ENCODE measurements at regions not wholly inside any gene's neighbourhood (a gene's known extent, or its start where the extent isn't known, plus 50 kb on each side); places are given as distances from the start of the nearest gene placed in this dataset.

DNA sequence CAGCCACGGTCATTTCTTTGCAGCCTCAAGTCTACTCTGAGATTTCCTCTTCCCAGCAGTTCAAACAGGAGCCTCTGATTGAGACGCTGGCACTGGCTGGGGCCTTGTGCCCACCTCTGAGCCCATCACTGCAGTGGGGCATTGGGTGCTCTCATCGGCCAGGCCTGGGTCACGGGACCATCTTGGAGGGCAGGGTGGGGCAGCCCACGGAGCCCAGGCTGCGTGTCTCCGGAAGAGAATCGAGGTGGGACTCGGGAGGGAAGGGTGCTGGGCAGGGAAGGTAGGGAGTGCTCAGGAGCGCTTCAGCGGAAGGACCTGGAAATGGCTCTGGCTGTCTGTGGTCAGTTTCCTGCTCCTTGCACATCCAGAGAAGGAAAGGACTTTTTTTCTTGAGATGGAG is 82.4 kb downstream of the RTP5 start:
- Histone ChIP-seq H3K9me3 (no peaks in the 10 kb centered on the region), H3K27ac (no peak overlapping the region), H3K4me3 (no peak overlapping the region), H3K27me3 (no peaks in the 10 kb centered on the region), H3K36me3 (no peaks in the 10 kb centered on the region), H3K4me1 (peaks cover 0 to 15% (median 4%) of the 10 kb centered on the region in 4 donors)
- TF ChIP-seq, protein P1, sequence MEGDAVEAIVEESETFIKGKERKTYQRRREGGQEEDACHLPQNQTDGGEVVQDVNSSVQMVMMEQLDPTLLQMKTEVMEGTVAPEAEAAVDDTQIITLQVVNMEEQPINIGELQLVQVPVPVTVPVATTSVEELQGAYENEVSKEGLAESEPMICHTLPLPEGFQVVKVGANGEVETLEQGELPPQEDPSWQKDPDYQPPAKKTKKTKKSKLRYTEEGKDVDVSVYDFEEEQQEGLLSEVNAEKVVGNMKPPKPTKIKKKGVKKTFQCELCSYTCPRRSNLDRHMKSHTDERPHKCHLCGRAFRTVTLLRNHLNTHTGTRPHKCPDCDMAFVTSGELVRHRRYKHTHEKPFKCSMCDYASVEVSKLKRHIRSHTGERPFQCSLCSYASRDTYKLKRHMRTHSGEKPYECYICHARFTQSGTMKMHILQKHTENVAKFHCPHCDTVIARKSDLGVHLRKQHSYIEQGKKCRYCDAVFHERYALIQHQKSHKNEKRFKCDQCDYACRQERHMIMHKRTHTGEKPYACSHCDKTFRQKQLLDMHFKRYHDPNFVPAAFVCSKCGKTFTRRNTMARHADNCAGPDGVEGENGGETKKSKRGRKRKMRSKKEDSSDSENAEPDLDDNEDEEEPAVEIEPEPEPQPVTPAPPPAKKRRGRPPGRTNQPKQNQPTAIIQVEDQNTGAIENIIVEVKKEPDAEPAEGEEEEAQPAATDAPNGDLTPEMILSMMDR (IDR thresholded peaks at IDR 0.05), result no peak
- TF ChIP-seq EP300 (IDR thresholded peaks at IDR 0.05), result no peak
- no peak for TF ChIP-seq POLR2A (IDR thresholded peaks at IDR 0.05)
- no peak for DNase-seq (ENCODE audit: low spot score in 2 of 2)
- WGBS, 2 donors, result 75 to 80% methylated on average over 9 to 11 of the region's 11 CpGs

DNA sequence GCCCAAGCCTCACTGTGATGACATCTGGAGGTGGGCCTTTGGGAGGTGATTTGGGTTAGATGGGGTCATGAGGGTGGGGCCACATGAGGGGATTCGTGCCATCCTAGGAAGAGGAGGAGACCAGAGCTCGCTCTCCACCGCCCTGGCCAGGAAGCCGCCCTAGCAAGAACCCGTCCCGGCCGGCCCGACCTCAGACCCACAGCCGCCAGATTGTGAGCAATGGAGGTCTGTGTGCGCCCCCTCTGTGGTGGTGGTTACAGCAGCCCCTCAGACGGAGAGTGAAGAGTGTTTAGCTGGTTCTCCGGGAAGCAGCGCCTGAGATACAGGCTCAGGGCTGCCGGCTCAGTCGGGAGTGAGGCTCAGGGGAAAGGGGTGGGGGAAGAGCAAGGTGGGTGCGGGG is 83.3 kb downstream of the RTP5 start:
- peaks cover 0 to 15% (median 4%) of the 10 kb centered on the region in 4 donors for H3K4me1 ChIP-seq
- H3K9me3 ChIP-seq, result no peaks in the 10 kb centered on the region
- H3K4me3 ChIP-seq, result no peak overlapping the region
- H3K36me3 ChIP-seq, result no peaks in the 10 kb centered on the region
- DNase-seq (ENCODE audit: low spot score in 2 of 2), result no peak
- WGBS, 2 donors, result 88 to 89% methylated on average over 16 of the region's 16 CpGs
- TF ChIP-seq POLR2A (IDR thresholded peaks at IDR 0.05), result no peak
- no peak for TF ChIP-seq EP300 (IDR thresholded peaks at IDR 0.05)
- TF ChIP-seq, protein P1 (IDR thresholded peaks at IDR 0.05), result no peak
- H3K27me3 ChIP-seq, result no peaks in the 10 kb centered on the region
- H3K27ac ChIP-seq, result no peak overlapping the region

DNA sequence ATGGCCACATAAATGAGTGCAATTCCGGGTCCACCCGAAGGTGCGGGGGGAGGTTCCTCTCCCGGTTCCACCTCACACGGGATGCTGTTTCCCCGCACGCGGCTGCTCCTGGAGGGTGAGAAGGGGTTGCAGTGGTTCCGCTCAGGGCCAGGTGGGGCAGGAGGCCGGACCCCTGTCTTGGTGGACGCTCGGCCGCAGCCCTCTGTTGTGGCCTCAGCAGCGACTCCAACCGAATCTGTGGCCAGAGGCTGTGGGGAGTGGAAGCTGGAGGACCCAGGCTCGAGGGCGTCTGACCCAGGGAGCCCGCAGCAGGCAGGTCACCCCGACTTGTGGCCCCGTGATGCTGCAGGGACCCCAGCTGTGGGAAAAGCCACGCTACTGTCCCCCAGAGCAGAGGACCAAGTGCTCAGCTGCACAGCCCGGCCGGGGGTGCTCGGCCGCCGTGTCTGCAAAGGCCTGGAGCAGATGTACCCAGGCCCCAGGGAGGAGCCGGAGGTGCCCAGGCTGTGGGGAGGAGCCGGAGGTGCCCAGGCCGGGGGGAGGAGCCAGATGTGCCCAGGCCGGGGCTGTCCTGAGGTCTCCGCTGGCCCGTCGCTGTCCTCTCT is 83.9 kb downstream of the RTP5 start:
- no peak for DNase-seq (ENCODE audit: low spot score in 2 of 2)
- 91% methylated on average over 29 to 32 of the region's 33 CpGs for WGBS, 2 donors
- Histone ChIP-seq H3K9me3 (no peaks in the 10 kb centered on the region), H3K36me3 (no peaks in the 10 kb centered on the region), H3K27ac (no peak overlapping the region), H3K4me3 (no peak overlapping the region), H3K27me3 (no peaks in the 10 kb centered on the region), H3K4me1 (peaks cover 0 to 15% (median 4%) of the 10 kb centered on the region in 4 donors)
- TF ChIP-seq, protein P1 (IDR thresholded peaks at IDR 0.05), result no peak
- TF ChIP-seq POLR2A (IDR thresholded peaks at IDR 0.05), result no peak
- TF ChIP-seq EP300 (IDR thresholded peaks at IDR 0.05), result no peak

DNA sequence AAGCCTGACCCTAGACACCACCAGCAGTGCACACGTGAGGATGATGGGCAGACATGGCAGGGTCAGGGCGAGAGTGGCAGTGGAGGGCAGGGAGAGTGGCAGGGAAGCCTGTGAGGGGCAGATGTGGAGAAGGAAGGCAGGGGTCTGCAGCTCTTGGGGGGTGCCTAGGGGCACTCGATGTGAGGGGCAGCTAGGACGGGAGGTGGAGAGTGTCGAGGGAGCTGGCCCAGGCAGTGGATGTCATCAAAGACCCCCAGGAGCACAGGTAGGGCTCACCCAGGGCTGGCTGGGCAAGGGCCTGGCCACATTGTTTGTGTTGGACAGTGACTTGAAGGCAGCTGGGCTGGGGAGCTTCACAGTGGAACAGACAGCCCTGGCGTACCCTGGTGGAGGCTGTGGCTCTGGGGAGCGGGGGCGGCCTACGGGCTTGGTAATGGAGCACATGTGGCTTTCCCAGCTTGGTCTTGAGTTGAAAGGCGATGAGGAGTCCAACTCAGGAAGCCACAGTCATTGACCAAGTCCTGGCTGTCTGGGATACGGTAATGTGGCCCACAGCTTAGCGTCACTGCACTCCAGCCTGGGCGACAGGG is 87.1 kb downstream of the RTP5 start:
- H3K4me3 ChIP-seq, result no peak overlapping the region
- no peak for DNase-seq (ENCODE audit: low spot score in 2 of 2)
- H3K36me3 ChIP-seq, result no peaks in the 10 kb centered on the region
- H3K9me3 ChIP-seq, result no peaks in the 10 kb centered on the region
- H3K27me3 ChIP-seq, result no peaks in the 10 kb centered on the region
- peaks cover 0 to 10% (median 0%) of the 10 kb centered on the region in 4 donors for H3K4me1 ChIP-seq
- no peak overlapping the region for H3K27ac ChIP-seq
- 88 to 96% methylated on average over 10 to 13 of the region's 13 CpGs for WGBS, 2 donors
- TF ChIP-seq, protein P1 (IDR thresholded peaks at IDR 0.05), result no peak
- TF ChIP-seq POLR2A (IDR thresholded peaks at IDR 0.05) (no peak), EP300 (IDR thresholded peaks at IDR 0.05) (no peak)

DNA sequence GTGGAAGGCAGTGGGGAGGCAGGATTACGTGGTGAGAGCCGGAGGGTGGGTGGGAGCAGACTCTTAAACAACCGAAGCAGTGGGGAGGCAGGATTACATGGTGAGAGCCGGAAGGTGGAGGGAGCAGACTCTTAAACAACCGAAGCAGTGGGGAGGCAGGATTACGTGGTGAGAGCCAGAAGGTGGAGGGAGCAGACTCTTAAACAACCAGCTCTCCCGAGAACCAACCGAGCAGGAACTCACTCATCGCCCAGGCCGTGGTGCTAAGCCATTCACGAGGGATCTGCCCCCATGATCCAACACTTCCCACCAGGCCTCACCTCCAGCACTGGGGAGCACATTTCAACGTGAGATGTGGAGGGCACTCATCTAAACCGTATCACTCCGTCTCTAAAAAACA is 87.7 kb downstream of the RTP5 start:
- WGBS, 2 donors, result 80 to 86% methylated on average over 14 of the region's 14 CpGs
- Histone ChIP-seq H3K36me3 (no peaks in the 10 kb centered on the region), H3K27me3 (no peaks in the 10 kb centered on the region), H3K9me3 (no peaks in the 10 kb centered on the region), H3K4me1 (peaks cover 0 to 10% (median 0%) of the 10 kb centered on the region in 4 donors), H3K27ac (no peak overlapping the region), H3K4me3 (no peak overlapping the region)
- DNase-seq (ENCODE audit: low spot score in 2 of 2), result no peak
- TF ChIP-seq, protein P1 (IDR thresholded peaks at IDR 0.05), result no peak
- no peak for TF ChIP-seq EP300 (IDR thresholded peaks at IDR 0.05)
- TF ChIP-seq POLR2A (IDR thresholded peaks at IDR 0.05), result no peak
